Kidney (tissue), 13 donors: ENCODE measurements at regions not wholly inside any gene's neighbourhood (a gene's known extent, or its start where the extent isn't known, plus 50 kb on each side); places are given as distances from the start of the nearest gene placed in this dataset.

ENCODE experiments used
- DNase-seq, 5 donors: peaks; one replicate each; pipeline ENCODE4 v3.0.0-alpha.2; 2013 to 2020
- FAIRE-seq: peaks from 2 replicates; lab custom pipeline; 2012; peaks lifted over from hg19 to GRCh38; lab: Jason Lieb, UNC
- H3K27ac ChIP-seq, 2 donors: one replicate each; pipeline ENCODE4 v1.7.0; 2013; ENCODE audit warnings: low read depth in 2 of 2, low read length in 2 of 2, inconsistent platforms in 1 of 2
- H3K27me3 ChIP-seq: one replicate; pipeline ENCODE4 v1.7.1; 2013; ENCODE audit warnings: low read length, inconsistent platforms; ENCODE audit not compliant: control insufficient read depth, insufficient read depth
- H3K36me3 ChIP-seq, 3 donors: one replicate each; pipeline versions ENCODE4 v1.7.0 to v1.7.1; 2013; ENCODE audit warnings: low read length in 3 of 3, control low read depth in 1 of 3, inconsistent platforms in 1 of 3; ENCODE audit not compliant: insufficient read depth in 3 of 3, control insufficient read depth in 2 of 3
- H3K4me1 ChIP-seq, 3 donors: one replicate each; pipeline versions ENCODE4 v1.7.0 to v1.7.1; 2013; ENCODE audit warnings: low read length in 3 of 3, inconsistent platforms in 1 of 3, low read depth in 1 of 3; ENCODE audit not compliant: control insufficient read depth in 2 of 3, insufficient read depth in 2 of 3
- H3K4me3 ChIP-seq, 3 donors: one replicate each; pipeline versions ENCODE4 v1.7.0 to v1.8.1; 2013; ENCODE audit warnings: low read length in 3 of 3, control low read depth in 1 of 3, inconsistent platforms in 1 of 3
- H3K9ac ChIP-seq, 3 donors: one replicate each; pipeline versions ENCODE4 v1.7.0 to v1.7.1; 2013; ENCODE audit warnings: low read length in 3 of 3, control low read depth in 1 of 3, inconsistent platforms in 1 of 3
- H3K9me3 ChIP-seq, 3 donors: one replicate each; pipeline versions ENCODE4 v1.7.0 to v1.7.1; 2013; ENCODE audit warnings: low read length in 3 of 3, control low read depth in 1 of 3, inconsistent platforms in 1 of 3; ENCODE audit not compliant: control insufficient read depth in 2 of 3, insufficient read depth in 1 of 3
- CTCF ChIP-seq: IDR thresholded peaks from 3 replicates; pipeline ENCODE4 v1.5.1; 2012; ENCODE audit warnings: mild to moderate bottlenecking, moderate library complexity, borderline replicate concordance; ENCODE audit not compliant: insufficient read depth; ENCODE audit errors: extremely low read depth
- intact Hi-C: fragments of 100-400 bp; cut with DNase I; formaldehyde crosslinking; loops from one replicate; pipeline ENCODE4 v1.11.1; 2022
- donor health status: control.
- donor health status: control.
- donor health status: control.
- donor health status: control.
- donor health status: control.
- donor health status: DM: yes; HTN: yes; CAD: no.
- donor health status: Normal renal cell carcinoma (clear cell type).

- no peak overlapping the region for H3K4me3 ChIP-seq
- no peaks in the 10 kb centered on the region for H3K9me3 ChIP-seq
- H3K27me3 ChIP-seq: no peaks in the 10 kb centered on the region
- intact Hi-C loops: no loop called here
- H3K36me3 ChIP-seq: no peaks in the 10 kb centered on the region
- DNase-seq: no peak
- TF ChIP-seq CTCF: no peak
- H3K9ac ChIP-seq: no peak overlapping the region
- no peak for FAIRE-seq
- no peaks in the 10 kb centered on the region for H3K4me1 ChIP-seq
- no peak overlapping the region for H3K27ac ChIP-seq
Observed at GRCh38 chr2:75949385-75950030, 238.8 kb upstream of the GCFC2 start.

GRCh38 chr2:75936311-75936710, 225.6 kb upstream of the GCFC2 start:
- Histone ChIP-seq H3K9ac (no peak overlapping the region), H3K4me1 (no peaks in the 10 kb centered on the region), H3K27me3 (no peaks in the 10 kb centered on the region), H3K4me3 (no peak overlapping the region), H3K27ac (no peak overlapping the region), H3K36me3 (no peaks in the 10 kb centered on the region), H3K9me3 (no peaks in the 10 kb centered on the region)
- no peak for TF ChIP-seq CTCF
- FAIRE-seq (no peak), DNase-seq (no peak)
- intact Hi-C loops: no loop called here

- Histone ChIP-seq H3K9me3 (no peaks in the 10 kb centered on the region), H3K9ac (no peak overlapping the region), H3K36me3 (no peaks in the 10 kb centered on the region), H3K27me3 (no peaks in the 10 kb centered on the region), H3K4me3 (no peak overlapping the region), H3K27ac (no peak overlapping the region), H3K4me1 (no peaks in the 10 kb centered on the region)
- no peak for TF ChIP-seq CTCF
- no peak for FAIRE-seq
- intact Hi-C loops: no loop called here
- no peak for DNase-seq
Observed at GRCh38 chr2:75932996-75933395, 222.3 kb upstream of the GCFC2 start.

GRCh38 chr2:75928093-75928492, 217.4 kb upstream of the GCFC2 start:
- Histone ChIP-seq H3K4me1 (no peaks in the 10 kb centered on the region), H3K9me3 (no peaks in the 10 kb centered on the region), H3K4me3 (no peak overlapping the region), H3K36me3 (no peaks in the 10 kb centered on the region), H3K9ac (no peak overlapping the region), H3K27ac (no peak overlapping the region), H3K27me3 (no peaks in the 10 kb centered on the region)
- FAIRE-seq: no peak
- TF ChIP-seq CTCF: no peak
- intact Hi-C loops: no loop called here
- DNase-seq: no peak
